ENCODE measurements at regions not wholly inside any gene's neighbourhood (a gene's known extent, or its start where the extent isn't known, plus 50 kb on each side); places are given as distances from the start of the nearest gene placed in this dataset.

GRCh38 chr7:85734823-85735222, 548.0 kb upstream of the SEMA3D start:
- no peak for DNase-seq (ENCODE audit: low read depth in 2 of 3, low spot score in 2 of 3)

GRCh38 chr7:85733169-85733915, 546.5 kb upstream of the SEMA3D start:
- no peak for DNase-seq (ENCODE audit: low read depth in 2 of 3, low spot score in 2 of 3)

- DNase-seq (ENCODE audit: low read depth in 2 of 3, low spot score in 2 of 3): no peak
Measured at GRCh38 chr7:85730012-85730411, 543.2 kb upstream of the SEMA3D start.

- no peak for DNase-seq (ENCODE audit: low read depth in 2 of 3, low spot score in 2 of 3)
Measured at GRCh38 chr7:85725026-85725425, 538.2 kb upstream of the SEMA3D start.

GRCh38 chr7:85719981-85720953, 533.4 kb upstream of the SEMA3D start:
- DNase-seq (ENCODE audit: low read depth in 2 of 3, low spot score in 2 of 3): peak in 1 of 3 donors; percentile 4

GRCh38 chr7:85716353-85716752, 529.5 kb upstream of the SEMA3D start:
- DNase-seq (ENCODE audit: low read depth in 2 of 3, low spot score in 2 of 3): no peak

GRCh38 chr7:85714951-85715350, 528.1 kb upstream of the SEMA3D start:
- DNase-seq (ENCODE audit: low read depth in 2 of 3, low spot score in 2 of 3): no peak

GRCh38 chr7:85714043-85714578, 527.3 kb upstream of the SEMA3D start:
- no peak for DNase-seq (ENCODE audit: low read depth in 2 of 3, low spot score in 2 of 3)

- no peak for DNase-seq (ENCODE audit: low read depth in 2 of 3, low spot score in 2 of 3)
Measured at GRCh38 chr7:85713171-85713570, 526.3 kb upstream of the SEMA3D start.

- DNase-seq (ENCODE audit: low read depth in 2 of 3, low spot score in 2 of 3): no peak
Measured at GRCh38 chr7:85711894-85712293, 525.0 kb upstream of the SEMA3D start.

GRCh38 chr7:85710960-85711359, 524.1 kb upstream of the SEMA3D start:
- DNase-seq (ENCODE audit: low read depth in 2 of 3, low spot score in 2 of 3): no peak

GRCh38 chr7:85708221-85708620, 521.4 kb upstream of the SEMA3D start:
- no peak for DNase-seq (ENCODE audit: low read depth in 2 of 3, low spot score in 2 of 3)

GRCh38 chr7:85705076-85705475, 518.2 kb upstream of the SEMA3D start:
- no peak for DNase-seq (ENCODE audit: low read depth in 2 of 3, low spot score in 2 of 3)

GRCh38 chr7:85703251-85704010, 516.6 kb upstream of the SEMA3D start:
- DNase-seq (ENCODE audit: low read depth in 2 of 3, low spot score in 2 of 3): no peak

- no peak for DNase-seq (ENCODE audit: low read depth in 2 of 3, low spot score in 2 of 3)
Measured at GRCh38 chr7:85702348-85702747, 515.5 kb upstream of the SEMA3D start.

GRCh38 chr7:85699482-85699881, 512.6 kb upstream of the SEMA3D start:
- no peak for DNase-seq (ENCODE audit: low read depth in 2 of 3, low spot score in 2 of 3)

- no peak for DNase-seq (ENCODE audit: low read depth in 2 of 3, low spot score in 2 of 3)
Measured at GRCh38 chr7:85695533-85695932, 508.7 kb upstream of the SEMA3D start.

GRCh38 chr7:85695041-85695440, 508.2 kb upstream of the SEMA3D start:
- no peak for DNase-seq (ENCODE audit: low read depth in 2 of 3, low spot score in 2 of 3)

- no peak for DNase-seq (ENCODE audit: low read depth in 2 of 3, low spot score in 2 of 3)
Measured at GRCh38 chr7:85693326-85693725, 506.5 kb upstream of the SEMA3D start.

GRCh38 chr7:85688712-85689111, 501.9 kb upstream of the SEMA3D start:
- no peak for DNase-seq (ENCODE audit: low read depth in 2 of 3, low spot score in 2 of 3)
